HCT116 (cell line): ENCODE measurements at regions not wholly inside any gene's neighbourhood (a gene's known extent, or its start where the extent isn't known, plus 50 kb on each side); places are given as distances from the start of the nearest gene placed in this dataset.

Experiments
- ATAC-seq: fragments of 200-7000 bp; cut with Tn5 transposase; 2 replicates; pipeline ENCODE4 v1.9.1; 2020; ENCODE audit warnings: mild to moderate bottlenecking, moderate library complexity
- BruUV-seq: library from RNA; stranded (reverse); fragments of 400-500 nt; replicated peaks from 2 replicates; lab custom pipeline; 2021; lab: Mats Ljungman, UMichigan
- CTCF ChIA-PET: fragments of 300-600 bp; sonication (Branson Sonifier 250); formaldehyde crosslinking; loops from one replicate; lab custom pipeline; 2021; ENCODE audit warnings: antibody characterized with exemption; lab: Charles Lee
- POLR2A ChIA-PET: fragments of 300-600, 350-600 bp; sonication (Branson Sonifier 250); formaldehyde crosslinking; loops from one replicate; lab custom pipeline; 2021; ENCODE audit warnings: antibody characterized with exemption; lab: Charles Lee
- RAD21 ChIA-PET, 2 experiments: fragments of 300-600 bp; sonication (Branson Sonifier 250); formaldehyde crosslinking; loops; one replicate each; lab custom pipeline; 2023; ENCODE audit warnings: low total read pairs in 2 of 2; ENCODE audit not compliant: uncharacterized antibody in 2 of 2, unreplicated experiment in 2 of 2, low non-redundant PET in 1 of 2; lab: Charles Lee
- DNase-seq: peaks from one replicate; pipeline ENCODE4 v3.0.0-alpha.2; 2010; ENCODE audit warnings: low read depth, low spot score
- H2AFZ ChIP-seq: fragments of 200-600 bp; shearing (Covaris generic), sonication (generic); 2 replicates; pipeline ENCODE4 v1.6.1; 2017; ENCODE audit warnings: low read depth, mixed run types, mixed read lengths, antibody characterized with exemption, low read length; ENCODE audit not compliant: poor library complexity, severe bottlenecking
- H3K27ac ChIP-seq: 2 replicates; pipeline ENCODE4 v1.5.1; 2012; ENCODE audit warnings: low read depth, low read length
- H3K27me3 ChIP-seq: fragments of 200-600 bp; sonication (generic); 2 replicates; pipeline ENCODE4 v1.6.1; 2016; ENCODE audit warnings: mixed run types, low read length, mixed read lengths; ENCODE audit not compliant: insufficient read depth
- H3K36me3 ChIP-seq, 2 experiments: fragments of 200-500 bp in 1 of 2; fragments of 200-600 bp in 1 of 2; sonication (Bioruptor generic) in 1 of 2; sonication (generic) in 1 of 2; 2 replicates each; pipeline versions ENCODE4 v1.5.1 to v1.6.1; 2014 to 2016; ENCODE audit warnings: low read length in 2 of 2, inconsistent platforms in 1 of 2, mixed read lengths in 1 of 2, mixed run types in 1 of 2; ENCODE audit not compliant: insufficient read depth in 2 of 2, control insufficient read depth in 1 of 2
- H3K4me1 ChIP-seq, 2 experiments: fragments of 200-600 bp in 1 of 2; sonication (generic) in 1 of 2; 2 replicates each; pipeline versions ENCODE4 v1.5.1 to v1.6.1; 2012 to 2017; ENCODE audit warnings: low read length in 2 of 2, inconsistent platforms in 1 of 2, mild to moderate bottlenecking in 1 of 2, mixed read lengths in 1 of 2, mixed run types in 1 of 2, moderate library complexity in 1 of 2; ENCODE audit not compliant: insufficient read depth in 2 of 2, control insufficient read depth in 1 of 2
- H3K4me2 ChIP-seq: fragments of 200-600 bp; sonication (generic); 2 replicates; pipeline ENCODE4 v1.6.1; 2017; ENCODE audit warnings: mixed run types, low read length, mixed read lengths
- H3K4me3 ChIP-seq, 2 experiments: fragments of 200-600 bp in 1 of 2; sonication (generic) in 1 of 2; replicated peaks in 1 of 2; 2 replicates each; pipeline ENCODE4 v1.5.1; 2011 to 2016; ENCODE audit warnings: low read length in 2 of 2, control low read depth in 1 of 2, low read depth in 1 of 2, mild to moderate bottlenecking in 1 of 2, mixed read lengths in 1 of 2, mixed run types in 1 of 2
- H3K79me2 ChIP-seq: fragments of 200-600 bp; sonication (generic); 2 replicates; pipeline ENCODE4 v1.6.1; 2017; ENCODE audit warnings: mild to moderate bottlenecking, mixed run types, low read length, moderate library complexity, mixed read lengths; ENCODE audit not compliant: insufficient read depth
- H3K9ac ChIP-seq: fragments of 200-600 bp; sonication (generic); 2 replicates; pipeline ENCODE4 v1.6.1; 2016; ENCODE audit warnings: low read length, mixed read lengths
- H3K9me2 ChIP-seq: fragments of 200-600 bp; sonication (generic), shearing (Covaris generic); 2 replicates; pipeline ENCODE4 v1.6.1; 2017; ENCODE audit warnings: mixed run types, mild to moderate bottlenecking, moderate library complexity; ENCODE audit not compliant: insufficient read depth
- H3K9me3 ChIP-seq, 2 experiments: fragments of 200-500 bp in 1 of 2; fragments of 200-600 bp in 1 of 2; sonication (Bioruptor generic) in 1 of 2; sonication (generic) in 1 of 2; 2 replicates each; pipeline ENCODE4 v1.6.1; 2014 to 2017; ENCODE audit warnings: low read length in 2 of 2, mixed read lengths in 2 of 2, inconsistent platforms in 1 of 2, low read depth in 1 of 2, mild to moderate bottlenecking in 1 of 2, mixed run types in 1 of 2, moderate library complexity in 1 of 2; ENCODE audit not compliant: control insufficient read depth in 1 of 2, insufficient read depth in 1 of 2
- H4K20me1 ChIP-seq: fragments of 200-600 bp; sonication (generic), shearing (Covaris generic); 2 replicates; pipeline ENCODE4 v1.6.1; 2017; ENCODE audit warnings: mixed run types, mild to moderate bottlenecking, moderate library complexity; ENCODE audit not compliant: insufficient read depth
- ATF3 ChIP-seq: IDR thresholded peaks from 2 replicates; pipeline ENCODE4 v1.6.1; 2012
- CEBPB ChIP-seq: IDR thresholded peaks from 2 replicates; pipeline ENCODE4 v1.6.1; 2012; ENCODE audit warnings: low read depth
- EGR1 ChIP-seq: IDR thresholded peaks from 2 replicates; pipeline ENCODE4 v1.6.1; 2012; ENCODE audit warnings: low read depth
- EZH2 ChIP-seq: fragments of 200-600 bp; sonication (generic); IDR thresholded peaks from 2 replicates; pipeline ENCODE4 v1.6.1; 2017; ENCODE audit warnings: antibody characterized with exemption, mixed run types
- EZH2phosphoT487 ChIP-seq: fragments of 200-600 bp; IDR thresholded peaks from 2 replicates; pipeline ENCODE4 v1.6.1; 2018; ENCODE audit warnings: antibody characterized with exemption, borderline replicate concordance
- FOSL1 ChIP-seq: IDR thresholded peaks from 2 replicates; pipeline ENCODE4 v1.6.1; 2012; ENCODE audit warnings: low read depth
- JUND ChIP-seq: IDR thresholded peaks from 2 replicates; pipeline ENCODE4 v1.6.1; 2012
- POLR2A ChIP-seq: IDR thresholded peaks from 2 replicates; pipeline ENCODE4 v1.7.0; 2011; ENCODE audit warnings: borderline replicate concordance; ENCODE audit not compliant: insufficient read depth, insufficient read length; ENCODE audit errors: extremely low read depth
- RAD21 ChIP-seq: IDR thresholded peaks from 2 replicates; pipeline ENCODE4 v1.6.1; 2012; ENCODE audit warnings: low read depth, mild to moderate bottlenecking
- REST ChIP-seq: IDR thresholded peaks from 2 replicates; pipeline ENCODE4 v1.6.1; 2012; ENCODE audit warnings: low read depth
- SRF ChIP-seq: IDR thresholded peaks from 2 replicates; pipeline ENCODE4 v1.6.1; 2012; ENCODE audit warnings: low read depth
- TCF7L2 ChIP-seq: IDR thresholded peaks from 2 replicates; pipeline ENCODE4 v1.7.0; 2011; ENCODE audit warnings: borderline replicate concordance, inconsistent platforms; ENCODE audit not compliant: insufficient read depth, insufficient read length; ENCODE audit errors: extremely low read depth
- YY1 ChIP-seq: IDR thresholded peaks from 2 replicates; pipeline ENCODE4 v1.6.1; 2011; ENCODE audit warnings: low read length, low read depth, moderate library complexity, mild to moderate bottlenecking; ENCODE audit not compliant: insufficient replicate concordance; ENCODE audit errors: extremely low read depth
- ZNF274 ChIP-seq: fragments of 200-500 bp; sonication (Bioruptor generic); IDR thresholded peaks from 2 replicates; pipeline ENCODE4 v1.6.1; 2014; ENCODE audit warnings: mild to moderate bottlenecking, low read depth, low read length, inconsistent platforms
- intact Hi-C: fragments of 100-400 bp; cut with micrococcal nuclease; formaldehyde crosslinking; loops from 2 replicates; pipeline ENCODE4 v1.10.0; 2022
- TF ChIP-seq, protein P1 (sequence below): IDR thresholded peaks from 2 replicates; pipeline ENCODE4 v1.6.1; 2012
- TF ChIP-seq, protein P2 (sequence below): IDR thresholded peaks from 2 replicates; pipeline ENCODE4 v1.6.1; 2011; ENCODE audit warnings: mild to moderate bottlenecking, low read length, moderate library complexity; ENCODE audit not compliant: insufficient replicate concordance; ENCODE audit errors: extremely low read depth

- POLR2A ChIA-PET, result no interaction called here
Observed at GRCh38 chr5:117496801-117497200, 922.2 kb upstream of the SEMA6A start.

DNA sequence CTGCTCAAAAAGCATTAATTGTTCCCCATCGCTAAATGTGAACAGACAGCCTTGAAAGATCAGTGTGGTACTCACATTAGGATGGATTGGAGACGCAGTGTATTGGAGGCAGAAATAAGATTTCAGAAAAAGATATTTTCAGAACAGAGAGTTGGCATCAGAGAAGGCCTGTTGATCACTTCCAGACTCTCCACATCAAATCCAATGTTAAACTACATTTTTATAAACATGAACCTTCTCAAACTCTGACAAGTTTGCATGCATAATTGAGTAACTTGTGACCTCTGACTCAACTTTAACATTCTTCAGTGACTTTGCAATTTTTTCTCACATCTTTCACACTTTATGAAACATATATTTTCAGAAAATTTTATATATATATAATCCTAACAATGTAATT, 919.6 kb upstream of the SEMA6A start:
- intact Hi-C loops, result no loop called here
- H3K4me1 ChIP-seq, result no peaks in the 10 kb centered on the region
- BruUV-seq, result no TSS peak
- no peaks in the 10 kb centered on the region for H3K27me3 ChIP-seq
- H3K27ac ChIP-seq, result no peak overlapping the region
- H3K4me3 ChIP-seq, result no peak overlapping the region
- H3K36me3 ChIP-seq, result no peaks in the 10 kb centered on the region
- no peak overlapping the region for H3K4me2 ChIP-seq
- no peak overlapping the region for H2AFZ ChIP-seq
- no peak for DNase-seq
- ATAC-seq, result no peak
- H4K20me1 ChIP-seq, result no peaks in the 10 kb centered on the region
- H3K79me2 ChIP-seq, result no peaks in the 10 kb centered on the region
- CTCF ChIA-PET, result no interaction called here
- TF ChIP-seq, protein P1, sequence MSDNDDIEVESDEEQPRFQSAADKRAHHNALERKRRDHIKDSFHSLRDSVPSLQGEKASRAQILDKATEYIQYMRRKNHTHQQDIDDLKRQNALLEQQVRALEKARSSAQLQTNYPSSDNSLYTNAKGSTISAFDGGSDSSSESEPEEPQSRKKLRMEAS, result no peak
- TF ChIP-seq SRF (no peak), POLR2A (no peak), ATF3 (no peak), YY1 (no peak), TCF7L2 (no peak), REST (no peak), CEBPB (no peak)
- POLR2A ChIA-PET, result no interaction called here
- no peaks in the 10 kb centered on the region for H3K9me3 ChIP-seq
- RAD21 ChIA-PET, result no interaction called here
- H3K9ac ChIP-seq, result no peak overlapping the region
- no peaks in the 10 kb centered on the region for H3K9me2 ChIP-seq

More at GRCh38 chr5:117496801-117497200, 922.2 kb upstream of the SEMA6A start:
- CTCF ChIA-PET, result interaction anchor here (1.6 kb wide), 1 partner anchor 42 kb away, joined by 4 read pairs; no protein-coding TSS in a partner anchor
- intact Hi-C loops, result loop anchor here (5.0 kb wide), 1 partner anchor 66 kb away; no protein-coding TSS in a partner anchor
- H3K9ac ChIP-seq, result no peak overlapping the region
- H3K4me2 ChIP-seq, result no peak overlapping the region
- BruUV-seq, result no TSS peak
- no peaks in the 10 kb centered on the region for H3K9me3 ChIP-seq
- ATAC-seq, result no peak
- no peaks in the 10 kb centered on the region for H3K9me2 ChIP-seq
- no peak for DNase-seq
- no peaks in the 10 kb centered on the region for H3K79me2 ChIP-seq
- no peaks in the 10 kb centered on the region for H4K20me1 ChIP-seq
- no peak for TF ChIP-seq CEBPB
- no peak for TF ChIP-seq JUND
- no peak for TF ChIP-seq POLR2A
- TF ChIP-seq FOSL1, result no peak
- no peak for TF ChIP-seq EGR1
- TF ChIP-seq RAD21, result no peak
- TF ChIP-seq TCF7L2, result no peak
- no peak for TF ChIP-seq EZH2
- TF ChIP-seq, protein P2, sequence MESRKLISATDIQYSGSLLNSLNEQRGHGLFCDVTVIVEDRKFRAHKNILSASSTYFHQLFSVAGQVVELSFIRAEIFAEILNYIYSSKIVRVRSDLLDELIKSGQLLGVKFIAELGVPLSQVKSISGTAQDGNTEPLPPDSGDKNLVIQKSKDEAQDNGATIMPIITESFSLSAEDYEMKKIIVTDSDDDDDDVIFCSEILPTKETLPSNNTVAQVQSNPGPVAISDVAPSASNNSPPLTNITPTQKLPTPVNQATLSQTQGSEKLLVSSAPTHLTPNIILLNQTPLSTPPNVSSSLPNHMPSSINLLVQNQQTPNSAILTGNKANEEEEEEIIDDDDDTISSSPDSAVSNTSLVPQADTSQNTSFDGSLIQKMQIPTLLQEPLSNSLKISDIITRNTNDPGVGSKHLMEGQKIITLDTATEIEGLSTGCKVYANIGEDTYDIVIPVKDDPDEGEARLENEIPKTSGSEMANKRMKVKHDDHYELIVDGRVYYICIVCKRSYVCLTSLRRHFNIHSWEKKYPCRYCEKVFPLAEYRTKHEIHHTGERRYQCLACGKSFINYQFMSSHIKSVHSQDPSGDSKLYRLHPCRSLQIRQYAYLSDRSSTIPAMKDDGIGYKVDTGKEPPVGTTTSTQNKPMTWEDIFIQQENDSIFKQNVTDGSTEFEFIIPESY, result no peak
- TF ChIP-seq YY1, result no peak
- TF ChIP-seq ZNF274, result no peak
- no peak for TF ChIP-seq EZH2phosphoT487
- H3K36me3 ChIP-seq, result no peaks in the 10 kb centered on the region
- no peak overlapping the region for H3K4me3 ChIP-seq
- no peak overlapping the region for H3K27ac ChIP-seq
- no peak overlapping the region for H2AFZ ChIP-seq
- RAD21 ChIA-PET, result no interaction called here
- H3K27me3 ChIP-seq, result no peaks in the 10 kb centered on the region
- H3K4me1 ChIP-seq, result no peaks in the 10 kb centered on the region
